ENCODE measurements at regions not wholly inside any gene's neighbourhood (a gene's known extent, or its start where the extent isn't known, plus 50 kb on each side); places are given as distances from the start of the nearest gene placed in this dataset.

- no peak for TF ChIP-seq CTCF (IDR thresholded peaks at IDR 0.05; ENCODE audit: insufficient read depth, low read depth, low read length, missing control alignments)
- no peak overlapping the region for H3K4me3 ChIP-seq (ENCODE audit: low read length)
- DNase-seq (ENCODE audit: low read depth): no peak
These were observed 268.8 kb upstream of the SMIM31 start for GRCh38 chr4:164485136-164485535.

DNA sequence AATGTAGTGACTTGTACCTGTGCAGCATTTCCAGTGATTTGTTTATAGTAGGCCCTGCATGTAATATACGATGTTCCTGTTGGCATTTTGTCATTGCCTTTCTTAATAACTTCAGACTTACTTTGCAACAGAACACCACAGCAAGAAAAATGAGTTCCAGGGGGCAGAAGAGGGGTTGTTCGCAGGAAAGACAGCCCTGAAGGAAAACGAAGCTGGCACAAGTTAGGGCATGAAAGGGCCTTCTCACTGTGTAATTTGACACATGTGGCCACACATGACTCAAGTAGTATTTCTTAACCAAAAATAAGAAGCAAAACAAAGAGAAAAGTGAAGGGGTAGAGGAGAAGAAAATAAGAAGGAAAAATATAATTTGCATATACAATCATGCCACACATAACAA, 265.8 kb upstream of the SMIM31 start:
- DNase-seq (ENCODE audit: low read depth): peak; percentile 88
- no peak overlapping the region for H3K4me3 ChIP-seq (ENCODE audit: low read length)
- TF ChIP-seq CTCF (IDR thresholded peaks at IDR 0.05; ENCODE audit: insufficient read depth, low read depth, low read length, missing control alignments): peak; percentile 21

- DNase-seq (ENCODE audit: low read depth): peak; percentile 77
- TF ChIP-seq CTCF (IDR thresholded peaks at IDR 0.05; ENCODE audit: insufficient read depth, low read depth, low read length, missing control alignments): no peak
These were observed 252.9 kb upstream of the SMIM31 start for GRCh38 chr4:164501074-164501473.

DNA sequence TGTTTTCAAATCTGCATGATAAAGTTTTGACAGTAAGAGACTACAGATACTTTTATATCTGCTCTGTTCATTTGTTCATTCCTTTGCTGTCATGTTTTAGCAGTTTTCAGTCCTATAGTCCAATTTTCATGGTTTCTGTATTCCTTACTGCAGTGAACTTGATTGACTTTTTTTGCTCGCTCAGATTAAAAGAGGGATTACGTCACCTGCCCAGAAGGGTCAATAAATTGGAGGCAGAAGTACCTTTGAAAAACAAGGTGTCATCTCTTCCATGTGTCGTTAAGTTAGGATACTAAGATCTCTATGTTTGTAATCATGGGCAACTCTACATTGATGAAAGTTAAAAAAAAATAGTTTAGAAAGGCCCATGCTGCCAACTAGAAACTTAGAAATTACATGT, 250.1 kb upstream of the SMIM31 start:
- DNase-seq (ENCODE audit: low read depth): no peak
- TF ChIP-seq CTCF (IDR thresholded peaks at IDR 0.05; ENCODE audit: insufficient read depth, low read depth, low read length, missing control alignments): no peak

More at GRCh38 chr4:164501074-164501473, 252.9 kb upstream of the SMIM31 start:
- H3K4me3 ChIP-seq (ENCODE audit: low read length): no peak overlapping the region

GRCh38 chr4:164508097-164508496, 245.8 kb upstream of the SMIM31 start:
- no peak overlapping the region for H3K4me3 ChIP-seq (ENCODE audit: low read length)
- TF ChIP-seq CTCF (IDR thresholded peaks at IDR 0.05; ENCODE audit: insufficient read depth, low read depth, low read length, missing control alignments): no peak
- no peak for DNase-seq (ENCODE audit: low read depth)

More for the DNA sequence above, 250.1 kb upstream of the SMIM31 start:
- H3K4me3 ChIP-seq (ENCODE audit: low read length): no peak overlapping the region

- no peak for TF ChIP-seq CTCF (IDR thresholded peaks at IDR 0.05; ENCODE audit: insufficient read depth, low read depth, low read length, missing control alignments)
- no peak overlapping the region for H3K4me3 ChIP-seq (ENCODE audit: low read length)
- peak; percentile 77 for DNase-seq (ENCODE audit: low read depth)
These were observed 245.2 kb upstream of the SMIM31 start for GRCh38 chr4:164508771-164509170.

- no peak overlapping the region for H3K4me3 ChIP-seq (ENCODE audit: low read length)
- peak; percentile 67 for DNase-seq (ENCODE audit: low read depth)
- no peak for TF ChIP-seq CTCF (IDR thresholded peaks at IDR 0.05; ENCODE audit: insufficient read depth, low read depth, low read length, missing control alignments)
These were observed 244.0 kb upstream of the SMIM31 start for GRCh38 chr4:164509951-164510350.
